GM21717 (cell line): ENCODE measurements at regions not wholly inside any gene's neighbourhood (a gene's known extent, or its start where the extent isn't known, plus 50 kb on each side); places are given as distances from the start of the nearest gene placed in this dataset.

Experiments
- ATAC-seq: cut with Tn5 transposase; IDR thresholded peaks from one replicate; pipeline ENCODE4 v1.9.1; 2021; ENCODE audit warnings: mild to moderate bottlenecking, moderate library complexity; ENCODE audit not compliant: unreplicated experiment

DNA sequence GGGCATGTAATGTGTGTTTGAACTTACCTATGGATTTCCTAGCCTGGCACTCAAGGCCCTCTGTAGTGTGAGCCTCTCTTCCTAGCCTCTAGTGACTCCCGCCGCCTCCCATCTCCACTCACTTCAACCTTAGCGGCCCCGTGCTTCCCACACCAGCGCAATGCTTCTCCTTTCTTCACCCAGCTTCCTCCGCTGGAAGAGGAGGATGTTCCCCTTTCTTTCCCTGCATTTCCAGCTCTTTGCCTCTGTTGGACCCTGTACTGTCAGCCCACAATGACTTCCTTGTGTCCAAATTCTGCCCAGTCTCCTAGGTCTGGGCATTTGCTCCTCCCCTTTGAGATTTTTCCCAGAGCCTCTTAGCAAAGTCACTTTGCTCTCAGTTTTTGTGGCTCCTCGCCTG, 138.1 kb upstream of the IRF2BP2 start:
- no peak for ATAC-seq

DNA sequence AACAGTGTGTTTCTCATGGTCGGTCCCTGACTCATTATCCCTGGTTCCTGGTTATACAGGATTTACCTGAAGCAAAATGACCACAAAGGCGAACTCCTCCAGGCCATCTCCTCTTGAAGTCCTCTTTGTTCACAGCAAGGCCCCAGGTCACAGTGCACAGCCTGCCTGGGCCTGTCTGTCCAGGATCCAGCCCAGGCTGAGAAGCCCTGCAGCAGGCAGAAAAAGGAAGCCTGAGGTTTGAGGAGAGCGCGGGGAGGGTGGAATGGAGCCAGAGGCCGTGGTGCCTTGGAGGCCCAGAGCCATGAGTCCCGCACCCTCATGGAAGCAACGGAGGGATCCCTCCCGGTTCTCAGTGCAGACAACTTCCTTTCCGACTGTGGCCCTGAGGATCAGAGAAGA, 136.8 kb upstream of the IRF2BP2 start:
- ATAC-seq, result no peak

DNA sequence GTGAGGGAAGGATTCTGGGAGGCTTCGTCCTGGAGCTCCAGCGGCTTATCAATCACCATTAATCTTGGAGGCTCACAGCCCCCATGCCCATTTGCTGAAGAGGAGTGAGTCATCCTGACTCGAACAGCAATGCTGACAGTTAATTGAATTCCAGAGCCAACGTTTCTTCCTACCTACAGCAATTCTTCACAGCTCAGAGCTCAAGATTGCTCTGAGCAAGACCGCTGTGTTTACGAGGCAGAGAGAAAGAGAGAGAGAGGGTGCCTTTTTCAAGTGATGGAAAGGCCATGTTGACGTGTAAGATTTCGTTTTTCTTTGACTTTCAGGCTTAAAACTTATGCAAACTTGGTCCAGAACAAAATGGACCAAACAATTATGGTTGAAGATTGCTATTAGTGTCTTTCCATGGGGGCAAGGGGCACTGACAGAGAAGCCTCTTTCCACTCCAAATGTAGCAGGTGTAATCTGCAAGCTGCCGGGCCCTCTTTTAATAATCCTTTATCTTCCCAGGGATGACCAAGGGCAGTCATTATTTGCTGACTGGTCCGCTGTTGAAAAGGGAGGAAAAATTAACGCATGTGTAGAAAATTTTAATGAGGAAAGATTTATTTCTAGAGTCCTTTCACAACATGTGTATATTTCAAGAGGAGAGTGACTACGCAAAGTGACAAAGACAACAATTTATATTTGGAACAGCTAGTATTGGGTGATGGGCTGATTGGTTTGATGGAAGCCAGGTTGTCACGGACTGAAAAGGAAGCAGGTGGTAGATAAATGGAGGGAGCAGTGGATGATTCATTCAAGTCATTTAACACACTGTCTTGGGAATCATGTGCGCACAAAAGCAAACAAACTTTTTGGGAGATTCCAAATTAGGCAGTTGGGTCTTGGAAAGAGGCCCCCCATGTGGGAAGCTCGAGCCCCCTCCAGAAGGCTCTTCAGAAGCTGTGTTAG, 136.1 kb upstream of the IRF2BP2 start:
- no peak for ATAC-seq

DNA sequence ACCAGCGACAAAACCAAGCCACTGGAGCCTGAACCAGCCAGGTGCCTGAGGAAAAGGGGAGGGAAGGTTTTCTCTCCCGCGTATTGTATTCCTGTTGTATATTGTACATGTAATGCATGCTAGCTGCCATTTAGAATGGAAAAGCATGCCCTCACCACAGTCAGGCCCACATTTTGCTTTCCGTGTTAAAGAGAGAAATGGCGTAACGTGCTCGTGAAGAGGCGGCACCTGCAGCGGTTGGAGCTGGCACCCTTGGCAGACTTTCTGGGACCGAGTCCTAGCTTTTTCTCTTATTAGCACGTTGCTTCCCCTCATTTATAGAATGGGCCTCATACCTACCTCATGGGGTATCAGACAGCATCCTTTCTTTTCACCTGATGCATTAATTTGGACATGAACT, 135.3 kb upstream of the IRF2BP2 start:
- ATAC-seq, result no peak

DNA sequence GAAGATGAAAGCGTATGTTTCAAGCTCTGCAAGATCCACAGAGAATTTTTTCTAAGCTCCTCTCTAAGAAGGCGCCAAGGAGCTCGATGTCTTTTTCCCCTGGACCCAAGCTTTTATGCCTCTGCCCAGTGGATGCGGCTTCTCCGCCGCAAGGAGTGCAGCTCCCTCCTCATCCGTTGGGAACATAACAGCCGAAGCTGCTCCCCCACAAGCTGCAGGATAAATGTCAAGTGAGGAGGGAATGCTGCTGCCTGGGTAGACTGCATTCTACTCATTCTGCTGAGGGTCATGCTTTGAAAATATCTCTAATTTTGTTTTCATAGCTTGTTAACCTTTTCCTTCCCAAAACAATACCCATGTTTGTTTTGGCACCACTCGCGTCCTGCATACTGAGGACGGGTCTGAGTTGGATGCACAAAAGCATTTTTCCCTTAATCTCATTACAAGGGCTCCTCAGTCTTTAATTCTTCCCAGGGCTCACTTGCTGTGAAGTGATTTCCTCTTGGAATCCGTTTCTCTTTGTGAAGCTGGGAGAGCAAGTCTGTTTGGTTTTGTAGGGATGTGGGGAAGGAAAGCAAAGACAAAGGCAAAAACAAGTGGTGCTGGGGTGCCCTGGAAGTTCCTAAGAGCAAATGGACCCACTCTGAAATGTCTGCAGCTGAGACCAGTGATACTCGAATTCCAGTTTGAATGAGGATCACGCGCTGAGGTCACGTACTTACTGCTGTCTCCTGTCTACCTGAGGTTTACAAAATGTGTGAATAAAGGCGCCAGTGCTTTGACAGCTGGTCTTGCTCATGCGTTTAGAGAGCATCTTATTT, 134.0 kb upstream of the IRF2BP2 start:
- no peak for ATAC-seq

DNA sequence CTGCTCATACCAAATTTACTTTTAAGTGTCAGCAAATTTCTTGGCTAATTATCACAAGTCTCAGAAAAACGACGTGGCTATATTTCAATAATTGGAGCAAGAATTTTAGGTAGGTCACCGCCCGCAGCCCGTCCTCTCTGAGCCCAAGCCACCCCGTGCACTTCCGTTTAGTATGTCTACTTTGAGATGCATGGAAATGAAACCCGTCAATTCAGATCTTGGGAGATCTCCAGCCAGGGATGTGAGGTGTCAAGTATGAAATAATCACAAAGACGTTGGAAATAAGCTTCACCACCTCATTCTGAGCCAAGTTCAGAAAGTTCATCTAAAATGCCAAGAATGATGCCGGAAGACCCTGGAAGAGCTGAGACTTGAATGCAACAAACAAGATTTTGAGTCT, 132.6 kb upstream of the IRF2BP2 start:
- ATAC-seq, result no peak

DNA sequence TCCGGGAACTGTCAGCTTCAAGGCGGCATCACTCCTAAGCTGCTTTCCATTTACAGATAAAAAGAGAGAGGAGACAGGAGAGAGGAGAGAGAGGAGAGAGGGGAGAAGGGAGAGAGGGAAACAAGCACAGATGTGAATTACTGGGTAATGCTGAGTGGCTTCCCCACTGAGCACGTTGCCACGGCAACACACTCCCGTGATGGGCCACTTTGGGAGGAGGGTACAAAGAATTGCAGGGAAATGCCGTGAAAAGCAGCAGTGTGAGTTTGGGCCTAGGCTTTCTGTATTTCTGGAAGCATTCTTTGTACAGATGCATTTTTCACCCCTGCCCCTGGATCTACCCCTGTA, 128.0 kb upstream of the IRF2BP2 start:
- ATAC-seq, result no peak

DNA sequence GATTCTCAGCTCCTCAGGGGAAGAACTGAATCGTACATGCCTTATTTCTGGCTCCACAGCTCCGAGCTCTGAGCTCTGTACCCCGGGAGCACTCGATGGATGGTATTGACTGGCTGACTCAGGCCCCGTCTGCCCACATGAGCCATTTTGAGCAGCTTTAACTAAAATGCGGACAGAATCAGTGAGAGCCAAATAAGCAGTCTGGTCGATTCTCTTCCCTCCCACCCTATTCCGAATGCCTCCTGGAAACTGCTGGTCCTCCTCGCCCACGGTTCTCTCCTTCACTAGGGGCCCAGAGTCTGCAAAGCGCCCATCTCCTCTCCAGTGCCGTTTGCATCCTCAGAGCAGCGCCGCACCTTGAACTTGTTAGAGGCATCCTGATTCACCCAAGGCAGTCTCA, 125.9 kb upstream of the IRF2BP2 start:
- ATAC-seq, result no peak

DNA sequence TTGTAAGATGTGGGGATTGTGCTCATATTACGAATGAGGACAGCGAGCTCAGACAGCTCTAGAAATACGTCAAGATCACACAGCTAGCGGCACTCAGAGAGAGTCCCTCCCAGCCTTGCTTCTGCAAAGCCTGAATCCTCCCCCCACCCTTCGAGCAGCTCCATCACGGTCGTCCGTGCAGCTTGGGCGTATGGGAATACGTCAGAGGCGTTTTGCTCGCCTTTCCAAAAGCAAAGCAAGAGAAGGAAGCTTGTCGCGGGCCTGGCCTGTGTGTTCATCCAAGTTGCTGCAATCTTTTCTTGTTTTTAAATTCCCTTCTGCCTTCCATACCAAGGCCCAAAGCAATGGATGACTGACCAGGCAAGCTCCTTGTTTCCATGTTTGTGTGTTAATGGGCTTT, 125.5 kb upstream of the IRF2BP2 start:
- no peak for ATAC-seq

DNA sequence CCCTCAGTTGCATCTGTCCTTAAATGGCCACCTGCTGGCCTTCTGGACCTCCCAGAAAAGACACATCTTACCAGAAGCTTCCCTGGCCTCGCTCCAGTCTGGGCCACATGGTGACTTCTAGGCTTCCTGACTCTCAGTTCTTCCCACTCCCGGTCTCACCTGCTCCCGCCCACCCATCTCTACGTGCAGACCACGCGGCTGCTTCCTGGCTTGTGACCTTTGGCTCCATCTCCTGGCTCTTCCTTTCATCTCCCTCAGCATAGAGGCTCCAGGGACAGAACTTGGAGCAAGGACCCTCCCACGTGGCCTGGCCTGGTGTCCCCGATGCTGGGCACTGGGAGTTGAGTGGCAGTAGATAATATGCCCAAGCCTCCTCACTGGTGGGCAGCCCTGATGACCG, 124.9 kb upstream of the IRF2BP2 start:
- no peak for ATAC-seq

DNA sequence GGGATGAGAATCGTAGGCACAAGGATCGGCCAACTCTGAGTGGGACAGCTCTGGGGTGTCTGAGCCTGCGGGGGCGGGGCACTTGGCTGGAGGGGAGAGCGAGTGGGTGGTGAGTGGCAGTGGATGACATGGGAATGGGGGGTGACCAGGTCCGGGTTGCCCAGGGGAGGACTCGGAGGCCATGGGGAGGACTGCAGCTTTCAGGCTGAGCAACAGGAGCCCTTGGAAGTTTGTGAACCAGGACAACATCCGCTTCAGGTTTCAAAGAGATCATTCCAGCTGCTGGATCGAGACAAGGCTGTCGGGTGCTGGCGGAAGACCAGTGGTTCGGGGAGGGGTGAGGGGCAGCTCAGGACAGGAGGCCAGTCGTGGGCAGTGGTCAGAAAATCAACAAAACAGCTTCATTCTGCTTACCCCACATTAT, 124.4 kb upstream of the IRF2BP2 start:
- ATAC-seq, result no peak

DNA sequence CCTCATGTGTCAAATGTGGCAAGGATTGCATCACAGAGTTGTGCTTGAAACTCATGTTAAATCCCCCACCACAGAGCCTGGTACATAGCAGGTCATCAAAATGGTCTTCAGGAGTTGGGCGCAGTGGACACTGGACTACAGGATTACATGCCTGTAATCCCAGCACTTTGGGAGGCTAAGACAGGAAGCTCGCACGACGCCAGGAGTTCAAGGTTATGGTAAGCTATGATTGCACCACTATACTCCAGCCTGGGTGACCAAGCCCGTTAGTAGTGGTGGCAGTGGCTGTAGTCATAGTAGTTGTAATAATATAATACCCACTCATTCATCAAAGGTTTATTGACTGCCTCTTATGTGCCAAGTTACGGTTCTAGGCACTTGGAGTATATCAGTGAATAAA, 123.4 kb upstream of the IRF2BP2 start:
- no peak for ATAC-seq

DNA sequence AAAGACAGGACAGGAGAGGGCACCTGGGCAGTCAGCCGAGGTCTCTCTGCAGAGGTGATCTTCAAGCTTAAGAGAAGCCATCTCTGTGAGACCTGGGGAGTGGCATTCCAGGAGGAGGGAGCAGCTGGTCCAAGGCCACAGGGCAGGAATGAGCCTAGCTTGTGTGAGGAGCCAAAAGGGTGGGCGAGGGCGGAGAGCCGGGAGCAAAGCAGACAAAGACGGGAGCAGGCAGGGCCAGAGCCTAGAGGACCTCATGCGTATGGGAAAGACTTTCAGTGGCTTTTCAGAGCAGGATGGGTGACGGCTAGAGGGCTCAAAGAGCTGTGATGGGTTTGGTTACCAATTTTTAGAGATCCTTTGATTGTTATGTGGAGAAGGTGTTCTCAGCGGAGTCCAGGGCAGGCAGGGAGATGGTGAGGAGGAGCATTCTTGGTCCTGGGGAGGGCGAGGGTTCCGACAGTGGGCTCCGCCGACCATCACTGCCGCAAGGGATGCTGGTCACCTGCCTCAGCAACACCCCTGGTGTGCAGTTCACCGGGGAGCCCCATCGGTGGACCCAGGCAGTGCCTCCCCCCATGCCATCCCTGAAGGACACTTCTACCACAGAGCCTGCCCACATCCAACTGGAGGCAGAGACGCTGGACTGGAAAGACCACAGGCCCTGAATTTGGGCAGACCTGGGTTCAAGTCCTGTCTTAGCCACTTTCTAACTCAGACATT, 122.9 kb upstream of the IRF2BP2 start:
- no peak for ATAC-seq

DNA sequence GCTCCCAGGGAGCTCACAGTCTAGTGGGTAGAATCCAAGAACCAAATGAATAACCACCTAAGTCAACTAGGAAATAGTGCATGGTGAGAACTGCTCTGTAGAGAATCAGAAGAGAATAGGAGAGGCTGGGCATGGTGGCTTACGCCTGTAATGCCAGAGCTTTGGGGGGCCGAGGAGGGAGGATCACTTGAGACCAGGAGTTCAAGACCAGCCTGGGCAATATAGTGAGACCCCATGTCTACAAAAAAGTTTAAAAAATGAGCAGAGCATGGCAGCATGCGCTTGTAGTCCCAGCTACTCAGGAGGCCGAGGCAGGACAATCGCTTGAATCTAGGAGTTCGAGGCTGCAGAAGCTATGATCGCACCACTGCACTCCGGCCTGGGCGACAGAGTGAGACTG, 122.3 kb upstream of the IRF2BP2 start:
- no peak for ATAC-seq

DNA sequence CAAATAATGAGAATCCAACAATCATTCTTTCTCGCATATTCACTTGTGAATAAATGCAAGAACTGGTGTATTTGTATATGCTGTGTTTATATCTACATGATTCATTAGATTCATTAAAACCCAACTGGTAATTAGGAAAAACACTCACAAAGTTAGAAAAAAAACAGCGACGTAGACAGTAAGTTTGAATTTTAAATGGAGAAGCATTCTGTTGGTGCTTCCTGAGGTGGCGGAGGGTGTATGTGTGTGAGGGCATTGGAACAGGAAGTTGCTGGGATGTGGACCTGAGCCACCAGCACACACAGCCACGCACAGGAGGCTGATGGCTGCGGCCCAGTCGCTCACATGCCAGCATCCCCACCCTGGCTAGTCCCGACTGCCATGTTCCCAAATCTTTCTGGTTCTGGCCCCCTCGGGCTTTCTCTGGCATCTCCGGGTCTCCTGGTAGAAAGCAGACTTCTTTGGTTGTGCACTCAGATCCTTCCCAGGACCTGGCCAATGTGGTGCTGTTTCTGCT, 121.6 kb upstream of the IRF2BP2 start:
- ATAC-seq, result no peak

DNA sequence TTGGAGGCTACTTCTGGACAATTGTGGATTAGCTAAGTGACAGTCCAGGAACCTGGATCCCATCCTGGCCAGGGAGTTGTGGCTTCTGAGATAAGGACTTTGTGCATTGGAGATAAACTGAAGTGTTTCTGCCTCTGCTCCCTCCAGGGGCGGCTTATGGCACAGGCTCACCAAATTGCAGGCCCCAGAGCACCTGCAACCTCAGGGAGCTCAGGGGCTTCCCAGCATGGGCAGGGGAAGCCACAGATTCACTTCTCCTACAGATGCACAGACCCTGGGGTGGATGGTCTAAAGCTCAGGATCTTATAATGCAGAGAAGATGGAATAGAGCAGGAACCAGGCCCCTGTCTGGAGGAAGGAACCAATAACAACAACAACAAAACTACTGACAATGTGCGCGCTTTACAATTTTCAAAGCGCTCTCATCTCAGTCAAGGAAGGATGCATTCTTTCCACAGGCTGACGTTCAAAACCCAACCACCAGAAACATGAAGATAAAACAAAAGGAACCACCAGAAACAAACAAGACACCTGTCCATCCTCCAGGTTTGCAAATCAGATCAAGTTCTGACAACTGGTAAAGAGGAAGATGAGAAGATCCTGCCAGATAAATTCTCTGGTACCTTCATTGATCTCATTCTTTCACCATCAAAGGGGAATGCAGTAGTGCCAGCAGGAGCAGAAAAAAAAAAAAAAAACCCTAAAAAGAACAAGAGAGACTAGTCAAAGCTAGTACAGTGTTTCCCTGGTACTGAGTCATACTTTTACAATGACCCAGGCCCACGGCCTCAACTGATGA, 121.0 kb upstream of the IRF2BP2 start:
- peak; percentile 51 for ATAC-seq

DNA sequence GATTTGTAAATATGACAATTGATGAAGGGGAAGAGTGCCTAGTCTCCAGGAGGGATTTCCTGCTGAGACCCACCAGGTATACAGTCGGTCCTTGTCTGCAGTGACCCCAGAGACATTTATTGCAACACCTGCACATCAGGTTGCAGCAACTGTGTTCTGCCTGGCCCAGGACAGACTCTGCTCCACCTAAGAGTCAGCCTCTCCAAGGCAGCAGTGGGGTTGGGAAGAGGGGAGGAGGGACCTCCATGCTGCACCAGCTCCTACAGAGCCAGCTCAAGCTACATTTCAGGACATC, 120.4 kb upstream of the IRF2BP2 start:
- peak; percentile 6 for ATAC-seq

DNA sequence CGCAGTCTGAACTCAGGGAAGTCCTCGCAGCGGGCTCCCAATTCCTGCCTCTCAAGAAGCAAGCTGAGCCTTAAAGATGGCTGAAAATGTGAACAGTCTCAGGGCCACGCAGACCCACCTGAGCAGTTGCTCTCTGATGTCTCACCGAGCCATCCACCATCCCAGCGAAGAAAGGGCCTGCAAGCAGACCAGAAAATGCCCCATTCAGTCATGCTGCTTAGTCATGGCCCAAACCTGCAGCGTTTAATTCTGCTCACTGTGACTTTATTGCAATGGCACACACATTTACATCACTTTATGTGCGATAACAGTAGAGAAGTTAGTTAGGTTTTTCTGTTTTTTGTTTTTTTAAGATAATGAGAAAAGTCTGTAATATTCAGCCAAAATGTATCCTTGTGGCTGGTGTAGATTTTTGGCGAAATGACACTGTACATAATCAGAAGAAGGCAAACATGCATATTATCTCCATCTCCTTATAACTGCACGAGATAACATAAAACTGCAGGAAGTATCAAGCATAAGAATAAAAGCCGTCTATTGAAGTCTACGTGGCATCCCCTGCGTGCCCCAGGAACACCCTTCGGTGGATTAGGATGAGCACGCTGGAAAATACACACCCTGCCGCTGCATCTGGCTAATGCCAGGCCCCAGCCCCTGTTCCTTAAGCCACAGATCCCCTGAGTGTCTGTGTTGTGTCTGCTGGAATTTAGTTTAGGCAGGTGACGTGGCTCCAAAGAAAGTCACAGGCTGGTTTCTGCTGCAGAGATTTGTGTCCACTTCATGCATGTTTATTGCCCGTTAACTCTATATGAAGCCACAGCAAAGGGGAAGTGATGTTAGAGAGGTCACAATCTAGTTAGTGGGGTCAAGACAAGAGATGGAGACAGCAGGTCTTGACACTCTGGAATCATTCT, 119.8 kb upstream of the IRF2BP2 start:
- ATAC-seq, result no peak

DNA sequence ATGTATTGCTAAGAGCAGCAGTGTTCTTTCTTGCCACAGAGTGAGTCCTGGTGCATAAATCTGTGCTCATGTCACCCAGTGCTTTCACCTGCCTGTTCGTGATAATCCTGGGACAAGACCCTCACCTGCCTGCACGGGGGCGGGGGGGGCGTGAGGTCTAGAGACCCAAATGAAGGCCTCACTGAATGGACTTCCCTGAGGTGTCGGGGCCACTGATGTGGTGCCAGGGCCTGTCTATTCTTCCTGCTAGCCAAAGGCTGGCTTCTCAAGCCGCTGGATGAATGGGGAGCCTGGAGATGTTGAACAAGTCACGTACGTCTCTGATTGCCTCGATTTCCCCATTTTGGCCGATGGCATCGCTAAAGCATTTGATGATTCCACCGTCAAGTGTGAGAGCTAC, 118.8 kb upstream of the IRF2BP2 start:
- no peak for ATAC-seq
